CD14-positive monocyte (primary cell): ENCODE measurements at regions not wholly inside any gene's neighbourhood (a gene's known extent, or its start where the extent isn't known, plus 50 kb on each side); places are given as distances from the start of the nearest gene placed in this dataset.

Experiments used
- DNase-seq, 3 donors: peaks; one replicate each; pipeline ENCODE4 v3.0.0-alpha.2; 2011 to 2022
- H2AFZ ChIP-seq: 2 replicates; pipeline ENCODE4 v1.6.0; 2012; ENCODE audit warnings: mild to moderate bottlenecking, low read depth, low read length, inconsistent platforms; ENCODE audit not compliant: insufficient read depth, poor library complexity, severe bottlenecking
- H3K27ac ChIP-seq, 2 donors: 1 replicate in 1 of 2; 2 replicates in 1 of 2; pipeline ENCODE4 v1.5.1; 2012 to 2013; ENCODE audit warnings: low read length in 2 of 2, control low read depth in 1 of 2, inconsistent platforms in 1 of 2, low read depth in 1 of 2, mild to moderate bottlenecking in 1 of 2
- H3K27me3 ChIP-seq, 2 donors: one replicate each; pipeline versions ENCODE4 v1.6.0 to v1.6.1; 2011 to 2013; ENCODE audit warnings: low read length in 2 of 2; ENCODE audit not compliant: control insufficient read depth in 2 of 2, insufficient read depth in 2 of 2
- H3K36me3 ChIP-seq, 2 donors: replicated peaks in 1 of 2; 1 replicate in 1 of 2; 2 replicates in 1 of 2; pipeline versions ENCODE4 v1.5.1 to v1.6.1; 2012 to 2013; ENCODE audit warnings: low read length in 2 of 2, control low read depth in 1 of 2, inconsistent platforms in 1 of 2, mild to moderate bottlenecking in 1 of 2; ENCODE audit not compliant: insufficient read depth in 2 of 2, control insufficient read depth in 1 of 2
- H3K4me1 ChIP-seq, 2 donors: 1 replicate in 1 of 2; 2 replicates in 1 of 2; pipeline versions ENCODE4 v1.5.1 to v1.6.1; 2012 to 2013; ENCODE audit warnings: low read length in 2 of 2, control low read depth in 1 of 2, inconsistent platforms in 1 of 2, mild to moderate bottlenecking in 1 of 2, moderate library complexity in 1 of 2; ENCODE audit not compliant: insufficient read depth in 2 of 2, control insufficient read depth in 1 of 2
- H3K4me2 ChIP-seq: replicated peaks from 2 replicates; pipeline ENCODE3; 2012; ENCODE audit warnings: low read length, moderate library complexity, mild to moderate bottlenecking; ENCODE audit not compliant: poor library complexity, severe bottlenecking; ENCODE audit errors: extremely low read depth
- H3K4me3 ChIP-seq, 3 experiments: fragments of 200-600 bp in 1 of 3; sonication (generic) in 1 of 3; replicated peaks in 1 of 3; 1 replicate in 2 of 3; 2 replicates in 1 of 3; pipeline ENCODE4 v1.5.1; 2011 to 2013; ENCODE audit warnings: low read length in 3 of 3, mild to moderate bottlenecking in 3 of 3, control low read depth in 2 of 3, low read depth in 2 of 3, inconsistent platforms in 1 of 3, moderate library complexity in 1 of 3
- H3K79me2 ChIP-seq: 2 replicates; pipeline ENCODE4 v1.6.0; 2012; ENCODE audit warnings: mild to moderate bottlenecking, control low read depth, inconsistent platforms, low read length, moderate library complexity; ENCODE audit not compliant: insufficient read depth
- H3K9ac ChIP-seq: 2 replicates; pipeline ENCODE4 v1.6.0; 2017; ENCODE audit warnings: low read length, mild to moderate bottlenecking; ENCODE audit not compliant: insufficient read depth, poor library complexity, severe bottlenecking
- H3K9me3 ChIP-seq, 2 donors: replicated peaks in 1 of 2; 1 replicate in 1 of 2; 2 replicates in 1 of 2; pipeline versions ENCODE4 v1.5.1 to v1.6.1; 2012 to 2013; ENCODE audit warnings: low read length in 2 of 2, control low read depth in 1 of 2; ENCODE audit not compliant: control insufficient read depth in 1 of 2, insufficient read depth in 1 of 2
- H4K20me1 ChIP-seq: 2 replicates; pipeline ENCODE4 v1.6.0; 2012; ENCODE audit warnings: mild to moderate bottlenecking, low read length, control low read depth, moderate library complexity; ENCODE audit not compliant: insufficient read depth
- H3K27ac Mint-ChIP-seq, 7 donors: one replicate each; pipeline ENCODE4 v1.8.0; 2020; ENCODE audit warnings: mild to moderate bottlenecking in 7 of 7, mixed read lengths in 7 of 7, moderate library complexity in 6 of 7, inconsistent platforms in 2 of 7
- H3K27me3 Mint-ChIP-seq, 3 donors: one replicate each; pipeline ENCODE4 v1.8.0; 2021 to 2022; ENCODE audit warnings: low read depth in 3 of 3, mild to moderate bottlenecking in 3 of 3, mixed read lengths in 3 of 3, moderate library complexity in 3 of 3, inconsistent platforms in 1 of 3
- H3K36me3 Mint-ChIP-seq, 2 donors: one replicate each; pipeline ENCODE4 v1.8.0; 2020; ENCODE audit warnings: mixed read lengths in 2 of 2, inconsistent platforms in 1 of 2, mild to moderate bottlenecking in 1 of 2
- H3K4me1 Mint-ChIP-seq: one replicate; pipeline ENCODE4 v1.8.0; 2020; ENCODE audit warnings: mild to moderate bottlenecking, mixed read lengths
- H3K4me3 Mint-ChIP-seq, 2 donors: one replicate each; pipeline ENCODE4 v1.8.0; 2020; ENCODE audit warnings: mild to moderate bottlenecking in 2 of 2, mixed read lengths in 2 of 2, moderate library complexity in 1 of 2
- H3K9me3 Mint-ChIP-seq, 7 donors: one replicate each; pipeline ENCODE4 v1.8.0; 2020 to 2022; ENCODE audit warnings: mixed read lengths in 7 of 7, mild to moderate bottlenecking in 6 of 7, moderate library complexity in 6 of 7, inconsistent platforms in 2 of 7
- CTCF ChIP-seq: fragments of 200-600 bp; IDR thresholded peaks from one replicate; pipeline ENCODE4 v1.8.0; 2022; ENCODE audit warnings: antibody characterized with exemption, mild to moderate bottlenecking
- WGBS: methylation state at CpG from one replicate; pipeline ENCODE4 v1.1.5; 2013; ENCODE audit warnings: missing lambda C conversion rate; ENCODE audit not compliant: insufficient coverage; 5-methylcytosine and 5-hydroxymethylcytosine counted together
- intact Hi-C, 2 donors: fragments of 100-400 bp; cut with micrococcal nuclease; formaldehyde crosslinking; loops; one replicate each; pipeline versions ENCODE4 v1.15.0 to v1.15.1; 2023

- no peak overlapping the region for H3K27ac ChIP-seq
- no peak overlapping the region for H3K4me3 Mint-ChIP-seq
- no peak for TF ChIP-seq CTCF
- WGBS, result 100% methylated on average over 1 of the region's 4 CpGs
- no peak overlapping the region for H3K27ac Mint-ChIP-seq
- no peaks in the 10 kb centered on the region for H3K4me1 Mint-ChIP-seq
- H3K27me3 Mint-ChIP-seq, result no peaks in the 10 kb centered on the region
- H3K27me3 ChIP-seq, result no peaks in the 10 kb centered on the region
- no peaks in the 10 kb centered on the region for H4K20me1 ChIP-seq
- H3K79me2 ChIP-seq, result no peaks in the 10 kb centered on the region
- no peak overlapping the region for H3K4me3 ChIP-seq
- H2AFZ ChIP-seq, result no peak overlapping the region
- no peaks in the 10 kb centered on the region for H3K36me3 ChIP-seq
- H3K36me3 Mint-ChIP-seq, result no peaks in the 10 kb centered on the region
- DNase-seq, result no peak
- no peak overlapping the region for H3K9ac ChIP-seq
- H3K9me3 Mint-ChIP-seq, result peaks cover 0 to 7% (median 3%) of the 10 kb centered on the region in 7 donors
- intact Hi-C loops, result no loop called here
- H3K9me3 ChIP-seq, result no peaks in the 10 kb centered on the region
- H3K4me1 ChIP-seq, result no peaks in the 10 kb centered on the region
- H3K4me2 ChIP-seq, result no peak overlapping the region
Observed at GRCh38 chr7:42483886-42484285, 246.9 kb upstream of the GLI3 start.

GRCh38 chr7:42479816-42480633, 243.0 kb upstream of the GLI3 start:
- WGBS, result 83% methylated on average over 1 of the region's 9 CpGs
- H3K9me3 Mint-ChIP-seq, result peaks cover 0 to 18% (median 3%) of the 10 kb centered on the region in 7 donors
- no peak for TF ChIP-seq CTCF
- no peak overlapping the region for H3K27ac Mint-ChIP-seq
- Histone ChIP-seq H3K27me3 (no peaks in the 10 kb centered on the region), H4K20me1 (no peaks in the 10 kb centered on the region), H3K9me3 (peaks cover 0 to 11% of the 10 kb centered on the region in 2 donors), H3K36me3 (no peaks in the 10 kb centered on the region), H2AFZ (no peak overlapping the region), H3K4me2 (no peak overlapping the region), H3K4me1 (no peaks in the 10 kb centered on the region), H3K79me2 (no peaks in the 10 kb centered on the region), H3K9ac (no peak overlapping the region), H3K4me3 (no peak overlapping the region), H3K27ac (no peak overlapping the region)
- H3K4me3 Mint-ChIP-seq, result no peak overlapping the region
- no peaks in the 10 kb centered on the region for H3K36me3 Mint-ChIP-seq
- DNase-seq, result no peak
- H3K27me3 Mint-ChIP-seq, result peaks cover 0 to 2% (median 0%) of the 10 kb centered on the region in 3 donors
- H3K4me1 Mint-ChIP-seq, result no peaks in the 10 kb centered on the region
- intact Hi-C loops, result no loop called here
